GM12878 (cell line): ENCODE measurements at regions not wholly inside any gene's neighbourhood (a gene's known extent, or its start where the extent isn't known, plus 50 kb on each side); places are given as distances from the start of the nearest gene placed in this dataset.

Experiments used
- EP300 ChIP-seq, 2 experiments: fragments of 150-350 bp in 1 of 2; IDR thresholded peaks; 2 replicates each; pipeline ENCODE4 v1.6.1; 2011 to 2012; ENCODE audit warnings: low read depth in 2 of 2, low read length in 2 of 2, borderline replicate concordance in 1 of 2, improper control_type of control experiment in 1 of 2, inconsistent platforms in 1 of 2; ENCODE audit not compliant: control insufficient read depth in 1 of 2
- POLR2A ChIP-seq: IDR thresholded peaks from 2 replicates; pipeline ENCODE4 v1.6.1; 2011; ENCODE audit warnings: low read depth, mild to moderate bottlenecking, low read length
- POLR2AphosphoS2 ChIP-seq: IDR thresholded peaks from 2 replicates; pipeline ENCODE4 v1.6.1; 2011; ENCODE audit warnings: low read depth, mild to moderate bottlenecking, low read length, improper control_type of control experiment, moderate library complexity
- TAF1 ChIP-seq: IDR thresholded peaks from 2 replicates; pipeline ENCODE4 v1.6.1; 2011; ENCODE audit warnings: mild to moderate bottlenecking, low read depth, low read length, borderline replicate concordance
- TF ChIP-seq, protein P1 (sequence below), 3 experiments: IDR thresholded peaks in 2 of 3; conservative IDR thresholded peaks in 1 of 3; 2 replicates each; pipeline ENCODE4 v1.5.1; 2011; ENCODE audit warnings: low read depth in 3 of 3, low read length in 3 of 3, mild to moderate bottlenecking in 3 of 3, control low read depth in 2 of 3, moderate library complexity in 2 of 3, inconsistent platforms in 1 of 3, mixed read lengths in 1 of 3; ENCODE audit not compliant: control insufficient read depth in 2 of 3, insufficient read depth in 1 of 3; ENCODE audit errors: extremely low read depth in 1 of 3

DNA sequence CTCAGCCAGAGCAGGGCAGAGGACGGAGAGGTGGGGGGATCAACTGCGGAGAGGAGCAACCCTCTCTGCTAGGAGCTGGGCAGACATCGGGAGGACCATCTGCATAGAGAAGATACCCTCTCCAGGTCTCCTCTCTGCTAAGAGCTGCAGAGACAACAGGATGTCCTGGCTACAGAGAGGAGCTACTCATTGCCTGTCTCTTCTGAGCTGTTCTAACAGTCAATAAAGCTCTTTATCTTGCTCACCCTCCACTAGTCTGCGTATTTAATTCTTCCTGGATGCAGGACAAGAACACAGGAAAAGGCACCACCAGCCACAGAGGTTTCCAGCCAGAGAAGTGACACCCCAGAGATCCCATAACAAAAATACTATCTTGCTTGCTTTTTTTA, 871.1 kb upstream of the GJE1 start:
- TF ChIP-seq TAF1, result no peak
- no peak for TF ChIP-seq EP300 (IDR thresholded peaks at IDR 0.05; ENCODE audit: borderline replicate concordance in 1 of 2, control insufficient read depth in 1 of 2, low read depth in 2 of 2, low read length in 2 of 2)
- TF ChIP-seq POLR2AphosphoS2, result no peak
- TF ChIP-seq POLR2A, result no peak
- TF ChIP-seq, protein P1, sequence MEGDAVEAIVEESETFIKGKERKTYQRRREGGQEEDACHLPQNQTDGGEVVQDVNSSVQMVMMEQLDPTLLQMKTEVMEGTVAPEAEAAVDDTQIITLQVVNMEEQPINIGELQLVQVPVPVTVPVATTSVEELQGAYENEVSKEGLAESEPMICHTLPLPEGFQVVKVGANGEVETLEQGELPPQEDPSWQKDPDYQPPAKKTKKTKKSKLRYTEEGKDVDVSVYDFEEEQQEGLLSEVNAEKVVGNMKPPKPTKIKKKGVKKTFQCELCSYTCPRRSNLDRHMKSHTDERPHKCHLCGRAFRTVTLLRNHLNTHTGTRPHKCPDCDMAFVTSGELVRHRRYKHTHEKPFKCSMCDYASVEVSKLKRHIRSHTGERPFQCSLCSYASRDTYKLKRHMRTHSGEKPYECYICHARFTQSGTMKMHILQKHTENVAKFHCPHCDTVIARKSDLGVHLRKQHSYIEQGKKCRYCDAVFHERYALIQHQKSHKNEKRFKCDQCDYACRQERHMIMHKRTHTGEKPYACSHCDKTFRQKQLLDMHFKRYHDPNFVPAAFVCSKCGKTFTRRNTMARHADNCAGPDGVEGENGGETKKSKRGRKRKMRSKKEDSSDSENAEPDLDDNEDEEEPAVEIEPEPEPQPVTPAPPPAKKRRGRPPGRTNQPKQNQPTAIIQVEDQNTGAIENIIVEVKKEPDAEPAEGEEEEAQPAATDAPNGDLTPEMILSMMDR (IDR thresholded peaks at IDR 0.05 in 2 of 3, conservative IDR thresholded peaks at IDR 0.05 in 1 of 3; ENCODE audit: control insufficient read depth in 2 of 3, extremely low read depth in 1 of 3, insufficient read depth in 1 of 3, low read depth in 3 of 3, low read length in 3 of 3), result no peak
